HEK293T (cell line): ENCODE measurements at regions not wholly inside any gene's neighbourhood (a gene's known extent, or its start where the extent isn't known, plus 50 kb on each side); places are given as distances from the start of the nearest gene placed in this dataset.

Experiments used
- ARNT ChIP-seq: fragments of 450-650 bp; IDR thresholded peaks from 2 replicates; pipeline ENCODE4 v1.6.1; 2017; ENCODE audit warnings: mild to moderate bottlenecking
- BHLHE40 ChIP-seq: fragments of 450-650 bp; IDR thresholded peaks from 2 replicates; pipeline ENCODE4 v1.6.1; 2016; ENCODE audit warnings: mild to moderate bottlenecking, moderate library complexity, borderline replicate concordance
- CTBP1 ChIP-seq: fragments of 450-650 bp; IDR thresholded peaks from 2 replicates; pipeline ENCODE4 v1.6.1; 2016; ENCODE audit warnings: borderline replicate concordance
- FOXK2 ChIP-seq: fragments of 450-650 bp; IDR thresholded peaks from 2 replicates; pipeline ENCODE4 v1.6.1; 2016; ENCODE audit warnings: mild to moderate bottlenecking
- FOXM1 ChIP-seq: fragments of 450-650 bp; IDR thresholded peaks from 2 replicates; pipeline ENCODE4 v1.6.1; 2017; ENCODE audit warnings: mild to moderate bottlenecking, borderline replicate concordance
- HDGF ChIP-seq: fragments of 450-650 bp; IDR thresholded peaks from 2 replicates; pipeline ENCODE4 v1.6.1; 2017; ENCODE audit warnings: antibody characterized with exemption, borderline replicate concordance
- L3MBTL2 ChIP-seq: fragments of 450-650 bp; conservative IDR thresholded peaks from 2 replicates; pipeline ENCODE4 v1.6.1; 2016; ENCODE audit warnings: mild to moderate bottlenecking
- NFRKB ChIP-seq: fragments of 450-650 bp; IDR thresholded peaks from 2 replicates; pipeline ENCODE4 v1.6.1; 2016; ENCODE audit warnings: mild to moderate bottlenecking, moderate library complexity
- SP1 ChIP-seq: fragments of 450-650 bp; IDR thresholded peaks from 2 replicates; pipeline ENCODE4 v1.6.1; 2017
- SUZ12 ChIP-seq: fragments of 450-650 bp; IDR thresholded peaks from 2 replicates; pipeline ENCODE4 v1.6.1; 2016; ENCODE audit warnings: mild to moderate bottlenecking
- TARDBP ChIP-seq: fragments of 450-650 bp; IDR thresholded peaks from 2 replicates; pipeline ENCODE4 v1.6.1; 2016
- ZNF384 ChIP-seq: fragments of 450-650 bp; IDR thresholded peaks from 2 replicates; pipeline ENCODE4 v1.6.1; 2016

DNA sequence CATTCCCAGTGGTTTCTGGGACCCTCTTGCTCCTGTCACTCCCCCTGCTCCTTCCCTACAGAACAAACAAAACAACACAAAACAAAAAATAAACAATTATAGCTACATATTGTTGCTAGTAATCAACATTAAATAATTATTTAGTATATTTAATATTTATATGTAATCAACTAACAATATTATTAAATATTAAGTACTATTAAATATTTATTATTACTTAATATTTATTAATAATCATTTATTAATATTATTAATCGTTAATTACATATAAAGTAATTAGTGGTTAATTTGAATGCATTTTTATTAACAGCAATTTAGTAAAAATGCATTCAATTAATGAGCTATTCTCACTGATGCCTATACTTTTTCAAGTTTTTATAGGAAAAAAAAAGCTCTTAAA is 139.4 kb downstream of the ITGB8 start:
- TF ChIP-seq SP1 (no peak), FOXM1 (no peak), TARDBP (no peak), HDGF (no peak), L3MBTL2 (no peak), FOXK2 (no peak), BHLHE40 (no peak), ARNT (no peak), SUZ12 (no peak), NFRKB (no peak), ZNF384 (no peak), CTBP1 (no peak)
